WERI-Rb-1 (cell line): ENCODE measurements at regions not wholly inside any gene's neighbourhood (a gene's known extent, or its start where the extent isn't known, plus 50 kb on each side); places are given as distances from the start of the nearest gene placed in this dataset.

Source experiments
- DNase-seq: peaks from one replicate; pipeline ENCODE4 v3.0.0-alpha.2; 2020
- H3K27ac ChIP-seq: fragments of 250-450 bp; sonication (Bioruptor Pico); 2 replicates; pipeline ENCODE4 v1.5.1; 2020; ENCODE audit warnings: mild to moderate bottlenecking, moderate library complexity
- H3K27me3 ChIP-seq: fragments of 250-450 bp; sonication (Bioruptor Pico); 2 replicates; pipeline ENCODE4 v1.5.1; 2021; ENCODE audit warnings: mild to moderate bottlenecking, low read depth, moderate library complexity; ENCODE audit not compliant: insufficient read depth, severe bottlenecking
- H3K36me3 ChIP-seq: fragments of 250-450 bp; sonication (Bioruptor Pico); 2 replicates; pipeline ENCODE4 v1.5.1; 2020; ENCODE audit warnings: mild to moderate bottlenecking, moderate library complexity
- H3K4me3 ChIP-seq: 2 replicates; pipeline ENCODE4 v1.5.1; 2011; ENCODE audit warnings: low read depth, mild to moderate bottlenecking, control low read depth, low read length
- H3K9me3 ChIP-seq: fragments of 250-450 bp; sonication (Bioruptor Pico); 2 replicates; pipeline ENCODE4 v1.5.1; 2021; ENCODE audit warnings: mild to moderate bottlenecking, moderate library complexity; ENCODE audit not compliant: severe bottlenecking
- CTCF ChIP-seq: IDR thresholded peaks from 2 replicates; pipeline ENCODE4 v1.5.1; 2011; ENCODE audit warnings: low read depth, mild to moderate bottlenecking, control low read depth, inconsistent platforms, low read length

GRCh38 chr5:57940879-57941278 is 458.3 kb upstream of the ACTBL2 start:
- no peak for DNase-seq
- no peaks in the 10 kb centered on the region for H3K27me3 ChIP-seq

DNA sequence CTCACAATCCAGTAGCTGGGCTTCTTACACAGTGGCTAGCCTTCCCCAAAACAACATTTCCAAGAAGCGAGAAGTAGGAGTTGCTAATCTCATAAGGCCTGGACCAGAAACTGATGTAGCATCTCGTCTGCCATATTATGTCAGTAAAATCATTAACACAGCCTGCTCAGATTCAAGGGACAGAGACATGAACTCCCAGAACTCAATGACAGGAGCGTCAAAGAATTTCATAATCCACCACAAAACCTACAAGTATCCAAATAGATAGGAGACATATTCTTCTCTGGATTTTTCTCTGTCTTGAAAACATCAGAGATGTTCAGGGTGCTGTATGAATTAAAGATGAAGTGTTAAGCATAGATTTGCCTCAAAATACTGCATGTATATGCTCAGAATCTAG is 457.6 kb upstream of the ACTBL2 start:
- Histone ChIP-seq H3K36me3 (no peaks in the 10 kb centered on the region), H3K27me3 (no peaks in the 10 kb centered on the region), H3K27ac (no peak overlapping the region), H3K9me3 (no peaks in the 10 kb centered on the region), H3K4me3 (no peak overlapping the region)
- DNase-seq = no peak
- TF ChIP-seq CTCF = no peak

More at GRCh38 chr5:57940879-57941278, 458.3 kb upstream of the ACTBL2 start:
- H3K27ac ChIP-seq = no peak overlapping the region
- no peaks in the 10 kb centered on the region for H3K36me3 ChIP-seq
- TF ChIP-seq CTCF = no peak
- H3K4me3 ChIP-seq = no peak overlapping the region
- H3K9me3 ChIP-seq = no peaks in the 10 kb centered on the region

- DNase-seq = no peak
- no peaks in the 10 kb centered on the region for H3K36me3 ChIP-seq
- no peak overlapping the region for H3K4me3 ChIP-seq
- H3K9me3 ChIP-seq = no peaks in the 10 kb centered on the region
- no peak overlapping the region for H3K27ac ChIP-seq
- no peaks in the 10 kb centered on the region for H3K27me3 ChIP-seq
- TF ChIP-seq CTCF = no peak
These were observed 457.2 kb upstream of the ACTBL2 start for GRCh38 chr5:57939771-57940170.

- Histone ChIP-seq H3K4me3 (no peak overlapping the region), H3K27ac (no peak overlapping the region), H3K36me3 (no peaks in the 10 kb centered on the region), H3K9me3 (no peaks in the 10 kb centered on the region), H3K27me3 (no peaks in the 10 kb centered on the region)
- TF ChIP-seq CTCF = no peak
- DNase-seq = no peak
These were observed 456.7 kb upstream of the ACTBL2 start for GRCh38 chr5:57939335-57939734.

- no peak for TF ChIP-seq CTCF
- no peak overlapping the region for H3K27ac ChIP-seq
- no peaks in the 10 kb centered on the region for H3K36me3 ChIP-seq
- H3K27me3 ChIP-seq = no peaks in the 10 kb centered on the region
- DNase-seq = no peak
- H3K9me3 ChIP-seq = no peaks in the 10 kb centered on the region
- H3K4me3 ChIP-seq = no peak overlapping the region
These were observed 455.6 kb upstream of the ACTBL2 start for GRCh38 chr5:57938174-57938557.

DNA sequence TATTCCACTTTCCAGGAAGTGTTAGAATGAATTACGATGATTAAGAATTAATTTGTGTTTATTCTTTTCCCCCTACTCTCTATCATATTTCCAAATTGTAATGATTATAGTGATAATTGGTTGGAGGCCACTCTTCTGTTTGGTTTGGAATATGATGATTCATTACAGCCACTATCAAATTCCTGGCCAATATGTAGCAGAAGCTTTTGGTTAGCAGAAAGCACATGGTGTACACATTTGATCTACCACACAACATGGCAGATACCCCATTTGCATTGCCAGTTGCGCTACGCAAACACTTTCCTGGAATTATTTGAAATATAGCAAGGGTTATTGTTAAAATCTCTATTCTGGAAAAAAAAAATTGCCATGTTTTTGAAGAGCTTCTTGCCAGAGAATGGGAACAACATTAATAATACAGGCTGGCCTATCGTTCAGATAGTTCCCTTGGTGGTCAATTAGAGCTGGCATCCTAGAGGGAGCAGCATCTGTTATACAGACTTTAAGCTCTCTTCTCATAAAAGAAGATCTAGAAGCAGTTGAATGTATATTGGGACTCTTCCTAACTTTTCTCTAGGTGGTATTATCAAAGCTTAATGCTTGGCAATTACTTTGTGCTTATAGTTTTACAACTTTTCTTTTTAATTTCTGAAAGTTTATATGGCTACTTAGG is 455.0 kb upstream of the ACTBL2 start:
- no peak overlapping the region for H3K4me3 ChIP-seq
- no peak for DNase-seq
- no peaks in the 10 kb centered on the region for H3K36me3 ChIP-seq
- H3K27ac ChIP-seq = no peak overlapping the region
- TF ChIP-seq CTCF = no peak
- no peaks in the 10 kb centered on the region for H3K27me3 ChIP-seq
- no peaks in the 10 kb centered on the region for H3K9me3 ChIP-seq
